ENCODE measurements at regions not wholly inside any gene's neighbourhood (a gene's known extent, or its start where the extent isn't known, plus 50 kb on each side); places are given as distances from the start of the nearest gene placed in this dataset.

- FAIRE-seq = no peak
These were observed 55.6 kb downstream of the TLNRD1 start for GRCh38 chr15:81056304-81056703.

- no peak for FAIRE-seq
These were observed 59.7 kb downstream of the TLNRD1 start for GRCh38 chr15:81060470-81060869.

GRCh38 chr15:81060907-81061306 is 60.2 kb downstream of the TLNRD1 start:
- no peak for FAIRE-seq

GRCh38 chr15:81061490-81062253 is 60.9 kb downstream of the TLNRD1 start:
- no peak for FAIRE-seq

GRCh38 chr15:81062937-81063336 is 62.2 kb downstream of the TLNRD1 start:
- FAIRE-seq = no peak

- FAIRE-seq = no peak
These were observed 63.5 kb downstream of the TLNRD1 start for GRCh38 chr15:81064253-81064652.

GRCh38 chr15:81067567-81067966 is 66.5 kb upstream of the CFAP161 start:
- FAIRE-seq = peak; percentile 92

GRCh38 chr15:81068516-81068915 is 65.6 kb upstream of the CFAP161 start:
- FAIRE-seq = no peak

- no peak for FAIRE-seq
These were observed 64.7 kb upstream of the CFAP161 start for GRCh38 chr15:81069356-81069755.

- FAIRE-seq = no peak
These were observed 64.2 kb upstream of the CFAP161 start for GRCh38 chr15:81069909-81070308.

- FAIRE-seq = no peak
These were observed 63.0 kb upstream of the CFAP161 start for GRCh38 chr15:81071120-81071519.

- FAIRE-seq = no peak
These were observed 62.4 kb upstream of the CFAP161 start for GRCh38 chr15:81071705-81072104.

GRCh38 chr15:81072551-81072950 is 61.5 kb upstream of the CFAP161 start:
- FAIRE-seq = no peak

GRCh38 chr15:81073801-81074200 is 60.3 kb upstream of the CFAP161 start:
- FAIRE-seq = no peak

GRCh38 chr15:81074773-81075172 is 59.3 kb upstream of the CFAP161 start:
- FAIRE-seq = no peak

- no peak for FAIRE-seq
These were observed 58.8 kb upstream of the CFAP161 start for GRCh38 chr15:81075272-81075671.

- no peak for FAIRE-seq
These were observed 53.1 kb upstream of the CFAP161 start for GRCh38 chr15:81080996-81081395.

- no peak for FAIRE-seq
These were observed 50.9 kb upstream of the CFAP161 start for GRCh38 chr15:81083201-81083600.

Data from TTC549 (cell line).